ENCODE measurements at regions not wholly inside any gene's neighbourhood (a gene's known extent, or its start where the extent isn't known, plus 50 kb on each side); places are given as distances from the start of the nearest gene placed in this dataset.

DNA sequence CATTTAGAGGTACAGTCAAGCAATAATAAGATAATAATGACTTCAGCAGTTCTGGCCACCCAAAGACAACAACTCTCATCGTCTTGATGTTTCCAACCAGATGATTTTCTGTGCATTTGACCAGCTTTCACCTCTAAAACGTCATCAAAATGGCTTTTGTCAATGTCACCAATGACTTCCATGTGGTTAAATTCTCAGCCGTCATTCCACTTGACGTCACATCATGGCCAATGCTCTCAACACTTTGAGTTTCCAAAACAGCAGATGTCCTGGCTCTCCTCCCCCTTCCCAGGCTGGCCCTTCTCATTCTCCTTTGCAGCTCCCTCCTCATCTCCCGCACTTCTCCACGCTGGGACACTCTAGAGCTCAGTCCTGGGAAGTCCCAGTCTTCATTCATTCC lies 258.3 kb downstream of the BCL2 start (continued):
- TF ChIP-seq, protein P1, sequence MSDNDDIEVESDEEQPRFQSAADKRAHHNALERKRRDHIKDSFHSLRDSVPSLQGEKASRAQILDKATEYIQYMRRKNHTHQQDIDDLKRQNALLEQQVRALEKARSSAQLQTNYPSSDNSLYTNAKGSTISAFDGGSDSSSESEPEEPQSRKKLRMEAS (CRISPR knock-in tag; IDR thresholded peaks at IDR 0.05), result no peak
- TF ChIP-seq SP1 (CRISPR knock-in tag; conservative IDR thresholded peaks at IDR 0.05), result no peak
- TF ChIP-seq IRF2 (CRISPR knock-in tag; IDR thresholded peaks at IDR 0.05; ENCODE audit: borderline replicate concordance, low read depth), result no peak
- no peak for TF ChIP-seq ATF1 (CRISPR knock-in tag; IDR thresholded peaks at IDR 0.05)

DNA sequence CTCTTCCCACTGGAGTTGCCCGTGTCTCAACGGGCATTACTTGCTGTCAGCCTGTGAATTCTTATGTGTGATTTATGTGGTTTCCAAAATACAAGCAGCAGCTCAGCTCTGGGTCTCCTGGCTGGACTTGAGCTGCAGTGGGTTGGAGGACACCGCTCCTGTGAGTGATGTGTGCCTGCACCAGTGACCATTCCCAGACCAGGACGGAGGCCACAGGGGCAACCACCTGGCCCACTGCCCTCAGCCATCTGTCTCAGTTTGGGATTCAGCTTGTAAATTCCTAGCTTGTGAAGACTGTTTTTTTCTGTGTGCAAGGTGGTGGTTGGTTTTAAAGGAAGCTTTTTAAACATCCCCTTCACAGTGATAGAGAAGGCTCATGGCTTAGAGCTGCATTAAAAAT lies 261.0 kb downstream of the BCL2 start:
- H3K27ac Mint-ChIP-seq, result no peak overlapping the region
- DNase-seq (ENCODE audit: low spot score), result no peak
- H3K27me3 Mint-ChIP-seq (ENCODE audit: low read depth), result no peaks in the 10 kb centered on the region
- H3K36me3 Mint-ChIP-seq, result no peaks in the 10 kb centered on the region
- TF ChIP-seq, protein P2, sequence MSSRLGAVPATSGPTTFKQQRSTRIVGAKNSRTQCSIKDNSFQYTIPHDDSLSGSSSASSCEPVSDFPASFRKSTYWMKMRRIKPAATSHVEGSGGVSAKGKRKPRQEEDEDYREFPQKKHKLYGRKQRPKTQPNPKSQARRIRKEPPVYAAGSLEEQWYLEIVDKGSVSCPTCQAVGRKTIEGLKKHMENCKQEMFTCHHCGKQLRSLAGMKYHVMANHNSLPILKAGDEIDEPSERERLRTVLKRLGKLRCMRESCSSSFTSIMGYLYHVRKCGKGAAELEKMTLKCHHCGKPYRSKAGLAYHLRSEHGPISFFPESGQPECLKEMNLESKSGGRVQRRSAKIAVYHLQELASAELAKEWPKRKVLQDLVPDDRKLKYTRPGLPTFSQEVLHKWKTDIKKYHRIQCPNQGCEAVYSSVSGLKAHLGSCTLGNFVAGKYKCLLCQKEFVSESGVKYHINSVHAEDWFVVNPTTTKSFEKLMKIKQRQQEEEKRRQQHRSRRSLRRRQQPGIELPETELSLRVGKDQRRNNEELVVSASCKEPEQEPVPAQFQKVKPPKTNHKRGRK (CRISPR knock-in tag; IDR thresholded peaks at IDR 0.05; ENCODE audit: borderline replicate concordance), result no peak
- no peaks in the 10 kb centered on the region for H3K9me3 Mint-ChIP-seq
- POLR2A ChIA-PET, result no interaction called here
- H3K4me1 Mint-ChIP-seq, result peaks cover 15% of the 10 kb centered on the region
- no peak overlapping the region for H3K4me3 Mint-ChIP-seq
- CTCF ChIA-PET, result interaction anchor here (0.5 to 1.1 kb wide), 2 partner anchors 33 to 223 kb away, joined by 3 read pairs; no protein-coding TSS in a partner anchor
- ATAC-seq, result no peak

DNA sequence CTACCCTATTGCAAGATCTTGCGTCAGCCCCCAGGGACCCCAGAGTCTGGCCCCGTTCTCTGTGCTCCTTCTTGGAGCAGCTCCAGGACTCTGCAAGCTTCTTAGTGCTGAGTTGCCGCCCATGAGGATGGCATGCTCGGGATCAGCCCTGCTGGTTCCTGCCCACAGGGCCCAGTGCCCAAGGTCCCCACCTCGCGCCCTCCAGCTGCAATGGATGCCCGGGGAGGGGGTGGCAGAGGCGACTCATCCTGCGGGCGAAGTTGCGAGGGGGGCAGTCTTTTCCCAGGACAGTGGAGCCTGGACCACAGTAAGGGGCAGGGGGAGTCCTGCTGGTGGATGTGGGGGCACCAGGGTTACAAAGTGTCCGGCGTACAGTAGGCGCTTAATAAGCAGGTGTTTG lies 261.9 kb downstream of the BCL2 start:
- no peak for DNase-seq (ENCODE audit: low spot score)
- no peaks in the 10 kb centered on the region for H3K36me3 Mint-ChIP-seq
- ChIA-PET CTCF (no interaction called here), POLR2A (no interaction called here)
- ATAC-seq, result no peak
- H3K9me3 Mint-ChIP-seq, result no peaks in the 10 kb centered on the region
- H3K27ac Mint-ChIP-seq, result no peak overlapping the region
- peaks cover 8% of the 10 kb centered on the region for H3K4me1 Mint-ChIP-seq
- no peak overlapping the region for H3K4me3 Mint-ChIP-seq
- no peak for TF ChIP-seq GTF2I (CRISPR knock-in tag; conservative IDR thresholded peaks at IDR 0.05)
- TF ChIP-seq, protein P3, sequence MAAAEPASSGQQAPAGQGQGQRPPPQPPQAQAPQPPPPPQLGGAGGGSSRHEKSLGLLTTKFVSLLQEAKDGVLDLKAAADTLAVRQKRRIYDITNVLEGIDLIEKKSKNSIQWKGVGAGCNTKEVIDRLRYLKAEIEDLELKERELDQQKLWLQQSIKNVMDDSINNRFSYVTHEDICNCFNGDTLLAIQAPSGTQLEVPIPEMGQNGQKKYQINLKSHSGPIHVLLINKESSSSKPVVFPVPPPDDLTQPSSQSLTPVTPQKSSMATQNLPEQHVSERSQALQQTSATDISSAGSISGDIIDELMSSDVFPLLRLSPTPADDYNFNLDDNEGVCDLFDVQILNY (CRISPR knock-in tag; IDR thresholded peaks at IDR 0.05), result no peak
- H3K27me3 Mint-ChIP-seq (ENCODE audit: low read depth), result no peaks in the 10 kb centered on the region

DNA sequence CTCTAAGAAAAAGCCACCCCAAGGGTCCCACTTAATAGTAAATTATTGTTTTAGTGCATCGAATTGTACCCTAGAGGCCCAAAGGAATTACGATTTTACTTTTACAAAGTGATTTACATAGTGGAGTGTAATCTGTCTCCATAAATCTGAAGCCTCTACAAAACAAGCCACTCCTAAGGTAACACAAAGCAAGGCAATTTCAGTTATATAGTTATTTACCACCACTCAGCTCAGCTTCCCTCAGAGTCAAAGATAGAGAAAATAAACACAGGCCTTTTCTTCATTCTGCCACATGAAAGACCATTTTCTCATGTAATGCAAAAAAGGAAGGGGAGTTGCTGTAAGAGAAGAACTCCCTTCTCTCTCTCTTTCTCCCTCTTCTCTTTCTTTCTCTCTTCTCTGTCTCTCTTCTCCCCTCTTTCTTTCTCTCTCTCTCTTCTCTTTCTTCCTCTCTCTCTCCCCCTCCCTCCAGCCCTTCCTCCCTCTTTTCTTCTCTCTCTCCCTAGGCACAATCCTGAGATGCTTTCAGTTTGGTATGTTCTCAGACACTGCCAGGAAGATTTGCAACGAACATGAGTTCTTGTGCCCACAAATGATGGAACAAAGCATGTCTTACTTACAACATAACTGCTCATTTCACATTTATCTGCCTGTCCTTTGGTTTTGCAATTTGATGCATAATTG lies 264.5 kb downstream of the BCL2 start:
- Mint-ChIP-seq H3K27ac (no peak overlapping the region), H3K36me3 (no peaks in the 10 kb centered on the region), H3K4me3 (no peak overlapping the region), H3K27me3 (ENCODE audit: low read depth) (no peaks in the 10 kb centered on the region), H3K9me3 (no peaks in the 10 kb centered on the region), H3K4me1 (peaks cover 8% of the 10 kb centered on the region)
- ChIA-PET CTCF (no interaction called here), POLR2A (no interaction called here)
- no peak for ATAC-seq
- DNase-seq (ENCODE audit: low spot score), result no peak
- TF ChIP-seq TCF7 (CRISPR knock-in tag; IDR thresholded peaks at IDR 0.05; ENCODE audit: low read depth) (no peak), NR1H2 (CRISPR knock-in tag; IDR thresholded peaks at IDR 0.05) (no peak), ZNF423 (CRISPR knock-in tag; IDR thresholded peaks at IDR 0.05) (no peak), JUN (CRISPR knock-in tag; IDR thresholded peaks at IDR 0.05) (no peak), ZBTB21 (CRISPR knock-in tag; IDR thresholded peaks at IDR 0.05; ENCODE audit: borderline replicate concordance) (no peak), MYBL2 (CRISPR knock-in tag; IDR thresholded peaks at IDR 0.05) (no peak), SMAD3 (CRISPR knock-in tag; IDR thresholded peaks at IDR 0.05; ENCODE audit: borderline replicate concordance) (no peak), NFYB (CRISPR knock-in tag; conservative IDR thresholded peaks at IDR 0.05; ENCODE audit: low read depth) (no peak)
- TF ChIP-seq, protein P4, sequence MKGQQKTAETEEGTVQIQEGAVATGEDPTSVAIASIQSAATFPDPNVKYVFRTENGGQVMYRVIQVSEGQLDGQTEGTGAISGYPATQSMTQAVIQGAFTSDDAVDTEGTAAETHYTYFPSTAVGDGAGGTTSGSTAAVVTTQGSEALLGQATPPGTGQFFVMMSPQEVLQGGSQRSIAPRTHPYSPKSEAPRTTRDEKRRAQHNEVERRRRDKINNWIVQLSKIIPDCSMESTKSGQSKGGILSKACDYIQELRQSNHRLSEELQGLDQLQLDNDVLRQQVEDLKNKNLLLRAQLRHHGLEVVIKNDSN (CRISPR knock-in tag; IDR thresholded peaks at IDR 0.05), result no peak
- TF ChIP-seq, protein P5, sequence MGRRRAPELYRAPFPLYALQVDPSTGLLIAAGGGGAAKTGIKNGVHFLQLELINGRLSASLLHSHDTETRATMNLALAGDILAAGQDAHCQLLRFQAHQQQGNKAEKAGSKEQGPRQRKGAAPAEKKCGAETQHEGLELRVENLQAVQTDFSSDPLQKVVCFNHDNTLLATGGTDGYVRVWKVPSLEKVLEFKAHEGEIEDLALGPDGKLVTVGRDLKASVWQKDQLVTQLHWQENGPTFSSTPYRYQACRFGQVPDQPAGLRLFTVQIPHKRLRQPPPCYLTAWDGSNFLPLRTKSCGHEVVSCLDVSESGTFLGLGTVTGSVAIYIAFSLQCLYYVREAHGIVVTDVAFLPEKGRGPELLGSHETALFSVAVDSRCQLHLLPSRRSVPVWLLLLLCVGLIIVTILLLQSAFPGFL (CRISPR knock-in tag; IDR thresholded peaks at IDR 0.05; ENCODE audit: borderline replicate concordance), result no peak
- TF ChIP-seq, protein P6, sequence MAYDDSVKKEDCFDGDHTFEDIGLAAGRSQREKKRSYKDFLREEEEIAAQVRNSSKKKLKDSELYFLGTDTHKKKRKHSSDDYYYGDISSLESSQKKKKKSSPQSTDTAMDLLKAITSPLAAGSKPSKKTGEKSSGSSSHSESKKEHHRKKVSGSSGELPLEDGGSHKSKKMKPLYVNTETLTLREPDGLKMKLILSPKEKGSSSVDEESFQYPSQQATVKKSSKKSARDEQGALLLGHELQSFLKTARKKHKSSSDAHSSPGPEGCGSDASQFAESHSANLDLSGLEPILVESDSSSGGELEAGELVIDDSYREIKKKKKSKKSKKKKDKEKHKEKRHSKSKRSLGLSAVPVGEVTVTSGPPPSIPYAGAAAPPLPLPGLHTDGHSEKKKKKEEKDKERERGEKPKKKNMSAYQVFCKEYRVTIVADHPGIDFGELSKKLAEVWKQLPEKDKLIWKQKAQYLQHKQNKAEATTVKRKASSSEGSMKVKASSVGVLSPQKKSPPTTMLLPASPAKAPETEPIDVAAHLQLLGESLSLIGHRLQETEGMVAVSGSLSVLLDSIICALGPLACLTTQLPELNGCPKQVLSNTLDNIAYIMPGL (CRISPR knock-in tag; IDR thresholded peaks at IDR 0.05), result no peak
- TF ChIP-seq, protein P7, sequence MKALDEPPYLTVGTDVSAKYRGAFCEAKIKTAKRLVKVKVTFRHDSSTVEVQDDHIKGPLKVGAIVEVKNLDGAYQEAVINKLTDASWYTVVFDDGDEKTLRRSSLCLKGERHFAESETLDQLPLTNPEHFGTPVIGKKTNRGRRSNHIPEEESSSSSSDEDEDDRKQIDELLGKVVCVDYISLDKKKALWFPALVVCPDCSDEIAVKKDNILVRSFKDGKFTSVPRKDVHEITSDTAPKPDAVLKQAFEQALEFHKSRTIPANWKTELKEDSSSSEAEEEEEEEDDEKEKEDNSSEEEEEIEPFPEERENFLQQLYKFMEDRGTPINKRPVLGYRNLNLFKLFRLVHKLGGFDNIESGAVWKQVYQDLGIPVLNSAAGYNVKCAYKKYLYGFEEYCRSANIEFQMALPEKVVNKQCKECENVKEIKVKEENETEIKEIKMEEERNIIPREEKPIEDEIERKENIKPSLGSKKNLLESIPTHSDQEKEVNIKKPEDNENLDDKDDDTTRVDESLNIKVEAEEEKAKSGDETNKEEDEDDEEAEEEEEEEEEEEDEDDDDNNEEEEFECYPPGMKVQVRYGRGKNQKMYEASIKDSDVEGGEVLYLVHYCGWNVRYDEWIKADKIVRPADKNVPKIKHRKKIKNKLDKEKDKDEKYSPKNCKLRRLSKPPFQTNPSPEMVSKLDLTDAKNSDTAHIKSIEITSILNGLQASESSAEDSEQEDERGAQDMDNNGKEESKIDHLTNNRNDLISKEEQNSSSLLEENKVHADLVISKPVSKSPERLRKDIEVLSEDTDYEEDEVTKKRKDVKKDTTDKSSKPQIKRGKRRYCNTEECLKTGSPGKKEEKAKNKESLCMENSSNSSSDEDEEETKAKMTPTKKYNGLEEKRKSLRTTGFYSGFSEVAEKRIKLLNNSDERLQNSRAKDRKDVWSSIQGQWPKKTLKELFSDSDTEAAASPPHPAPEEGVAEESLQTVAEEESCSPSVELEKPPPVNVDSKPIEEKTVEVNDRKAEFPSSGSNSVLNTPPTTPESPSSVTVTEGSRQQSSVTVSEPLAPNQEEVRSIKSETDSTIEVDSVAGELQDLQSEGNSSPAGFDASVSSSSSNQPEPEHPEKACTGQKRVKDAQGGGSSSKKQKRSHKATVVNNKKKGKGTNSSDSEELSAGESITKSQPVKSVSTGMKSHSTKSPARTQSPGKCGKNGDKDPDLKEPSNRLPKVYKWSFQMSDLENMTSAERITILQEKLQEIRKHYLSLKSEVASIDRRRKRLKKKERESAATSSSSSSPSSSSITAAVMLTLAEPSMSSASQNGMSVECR (CRISPR knock-in tag; IDR thresholded peaks at IDR 0.05; ENCODE audit: borderline replicate concordance), result no peak
